ENCODE measurements at regions not wholly inside any gene's neighbourhood (a gene's known extent, or its start where the extent isn't known, plus 50 kb on each side); places are given as distances from the start of the nearest gene placed in this dataset.

DNA sequence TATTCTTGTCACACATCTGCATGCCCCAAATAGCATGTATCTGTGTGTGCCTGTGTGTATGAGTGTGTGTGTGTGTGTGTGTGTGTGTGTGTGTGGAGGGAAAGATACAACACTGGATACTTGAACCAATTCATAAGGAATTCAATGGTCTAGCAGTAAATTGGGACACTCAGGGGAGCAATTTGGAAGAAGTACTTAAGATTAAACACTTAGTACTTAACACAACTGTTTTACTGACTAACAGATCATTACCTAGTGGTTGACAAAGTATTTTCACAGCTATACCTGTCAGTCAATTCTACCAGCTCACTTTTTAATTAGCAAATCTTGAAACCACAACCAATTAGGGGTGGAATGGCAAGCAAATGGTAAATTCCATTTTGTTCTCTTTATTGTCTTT lies 1024.1 kb downstream of the TMEM182 start:
- TF ChIP-seq, protein P1, sequence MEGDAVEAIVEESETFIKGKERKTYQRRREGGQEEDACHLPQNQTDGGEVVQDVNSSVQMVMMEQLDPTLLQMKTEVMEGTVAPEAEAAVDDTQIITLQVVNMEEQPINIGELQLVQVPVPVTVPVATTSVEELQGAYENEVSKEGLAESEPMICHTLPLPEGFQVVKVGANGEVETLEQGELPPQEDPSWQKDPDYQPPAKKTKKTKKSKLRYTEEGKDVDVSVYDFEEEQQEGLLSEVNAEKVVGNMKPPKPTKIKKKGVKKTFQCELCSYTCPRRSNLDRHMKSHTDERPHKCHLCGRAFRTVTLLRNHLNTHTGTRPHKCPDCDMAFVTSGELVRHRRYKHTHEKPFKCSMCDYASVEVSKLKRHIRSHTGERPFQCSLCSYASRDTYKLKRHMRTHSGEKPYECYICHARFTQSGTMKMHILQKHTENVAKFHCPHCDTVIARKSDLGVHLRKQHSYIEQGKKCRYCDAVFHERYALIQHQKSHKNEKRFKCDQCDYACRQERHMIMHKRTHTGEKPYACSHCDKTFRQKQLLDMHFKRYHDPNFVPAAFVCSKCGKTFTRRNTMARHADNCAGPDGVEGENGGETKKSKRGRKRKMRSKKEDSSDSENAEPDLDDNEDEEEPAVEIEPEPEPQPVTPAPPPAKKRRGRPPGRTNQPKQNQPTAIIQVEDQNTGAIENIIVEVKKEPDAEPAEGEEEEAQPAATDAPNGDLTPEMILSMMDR (conservative IDR thresholded peaks at IDR 0.05; ENCODE audit: control insufficient read depth, insufficient read depth, low read depth, low read length) = no peak
- no peak for DNase-seq (ENCODE audit: low read depth)
- no peak overlapping the region for H3K4me3 ChIP-seq (ENCODE audit: control insufficient read depth, low read depth, low read length)

DNA sequence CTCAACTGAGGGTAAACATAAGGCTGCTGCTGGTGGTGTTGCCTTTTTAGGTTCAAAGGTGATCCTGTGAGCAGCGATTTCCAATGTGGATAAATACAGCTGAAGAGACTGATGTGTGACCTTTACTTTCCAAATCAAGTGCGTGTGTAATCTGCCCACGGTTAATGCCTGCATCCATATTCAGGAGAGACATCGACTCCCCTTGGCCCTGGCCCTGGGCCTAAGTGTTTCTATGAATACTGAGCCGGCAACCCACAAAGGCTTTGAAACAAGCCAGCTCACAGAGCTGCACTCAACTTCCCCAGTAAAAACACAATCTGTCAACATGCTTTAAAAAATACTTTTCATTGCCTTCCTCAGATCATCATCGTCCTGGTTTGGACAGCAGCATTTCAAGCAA lies 1026.6 kb downstream of the TMEM182 start:
- TF ChIP-seq, protein P1 (conservative IDR thresholded peaks at IDR 0.05; ENCODE audit: control insufficient read depth, insufficient read depth, low read depth, low read length) = no peak
- DNase-seq (ENCODE audit: low read depth) = no peak
- H3K4me3 ChIP-seq (ENCODE audit: control insufficient read depth, low read depth, low read length) = no peak overlapping the region

DNA sequence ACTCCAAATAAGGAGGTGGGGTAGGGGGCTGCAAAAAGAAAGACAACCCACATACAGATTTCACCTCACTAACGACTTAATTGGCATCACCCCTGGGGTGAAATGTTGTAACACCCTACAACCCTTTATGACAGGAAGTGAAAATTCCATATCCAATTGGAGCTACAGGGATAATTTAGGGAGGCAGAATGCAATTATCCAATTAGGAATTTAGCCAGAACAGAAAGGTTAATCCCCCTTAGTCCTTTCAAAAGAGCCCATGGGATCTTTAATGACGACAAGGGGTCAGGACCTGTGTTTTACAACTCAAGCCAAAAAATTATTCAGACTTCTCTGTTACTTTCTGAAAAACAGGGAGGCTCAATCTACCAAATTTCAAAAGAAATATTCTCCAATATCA lies 1027.1 kb downstream of the TMEM182 start:
- no peak overlapping the region for H3K4me3 ChIP-seq (ENCODE audit: control insufficient read depth, low read depth, low read length)
- no peak for DNase-seq (ENCODE audit: low read depth)
- TF ChIP-seq, protein P1 (conservative IDR thresholded peaks at IDR 0.05; ENCODE audit: control insufficient read depth, insufficient read depth, low read depth, low read length) = no peak

DNA sequence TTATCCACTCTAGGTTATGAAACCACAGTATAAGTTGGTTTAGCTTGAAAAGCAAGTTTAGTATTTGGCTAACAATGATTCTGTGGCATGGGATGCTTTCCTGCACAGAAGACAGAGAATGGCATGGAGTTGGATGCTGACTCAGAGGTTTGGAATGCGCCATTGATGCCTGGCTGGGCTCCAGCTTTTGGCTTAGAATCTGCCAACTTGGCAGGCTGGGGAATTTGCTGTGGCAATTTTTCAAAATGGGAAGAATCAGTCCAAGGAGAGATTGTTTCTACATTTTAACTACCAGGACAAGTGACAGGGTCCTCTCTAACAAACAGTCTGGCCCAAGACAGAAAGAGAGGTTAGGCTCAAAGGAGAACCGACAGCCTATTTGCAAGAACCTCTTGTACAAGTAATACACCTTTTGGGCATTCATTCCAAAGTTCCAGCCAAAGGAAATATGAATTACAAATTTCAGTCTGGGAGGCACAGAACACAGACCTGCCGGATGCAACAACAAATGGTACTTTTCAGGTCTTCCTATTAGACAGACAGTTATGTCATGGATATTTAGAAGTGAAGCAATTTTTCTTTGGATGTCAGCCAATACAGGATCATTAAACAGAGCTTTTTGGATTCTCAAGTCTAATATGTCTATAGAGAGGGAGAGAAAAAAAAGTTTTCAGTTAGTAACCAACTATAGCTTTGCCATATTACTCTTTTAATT lies 1027.7 kb downstream of the TMEM182 start:
- no peak overlapping the region for H3K4me3 ChIP-seq (ENCODE audit: control insufficient read depth, low read depth, low read length)
- TF ChIP-seq, protein P1 (conservative IDR thresholded peaks at IDR 0.05; ENCODE audit: control insufficient read depth, insufficient read depth, low read depth, low read length) = no peak
- DNase-seq (ENCODE audit: low read depth) = peak; percentile 16

DNA sequence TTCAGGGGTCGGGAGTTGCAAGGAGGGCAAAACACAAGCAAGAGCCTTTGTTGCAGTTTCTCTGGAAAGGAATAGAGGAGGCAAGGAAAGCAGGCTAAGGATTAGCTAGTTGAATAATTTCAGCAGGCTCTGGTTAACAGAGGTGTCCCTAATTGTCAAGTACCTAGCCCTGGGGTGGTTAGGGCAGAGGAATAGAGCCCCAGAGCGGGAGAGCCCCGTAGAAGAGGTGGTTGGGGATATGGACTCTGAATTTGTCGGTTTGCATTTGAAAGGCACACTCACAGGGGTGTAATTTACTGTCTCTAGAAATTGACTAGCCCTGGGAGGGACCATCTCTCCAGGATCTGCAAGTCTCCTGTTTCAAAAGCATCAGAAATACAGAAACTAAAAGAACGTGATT lies 1030.2 kb downstream of the TMEM182 start:
- H3K4me3 ChIP-seq (ENCODE audit: control insufficient read depth, low read depth, low read length) = no peak overlapping the region
- no peak for DNase-seq (ENCODE audit: low read depth)
- TF ChIP-seq, protein P1 (conservative IDR thresholded peaks at IDR 0.05; ENCODE audit: control insufficient read depth, insufficient read depth, low read depth, low read length) = no peak

DNA sequence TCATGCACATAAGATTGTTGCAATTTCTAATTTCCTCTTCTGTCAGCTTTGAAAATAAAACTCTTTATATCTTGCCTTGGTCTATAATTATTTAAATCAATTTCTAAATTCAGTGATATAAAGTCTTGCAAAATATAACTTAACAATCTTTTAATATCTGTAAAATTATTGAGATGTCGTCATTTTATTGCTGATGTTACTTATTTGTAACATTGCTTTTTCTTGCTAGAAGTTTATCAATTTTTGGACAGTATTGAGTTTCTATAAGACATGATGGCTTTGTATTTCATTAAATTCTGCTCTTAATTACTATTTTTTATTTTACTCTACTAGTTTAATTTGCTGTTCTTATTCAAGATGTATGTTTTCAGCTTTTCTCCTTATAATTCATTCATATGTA lies 1036.5 kb downstream of the TMEM182 start:
- TF ChIP-seq, protein P1 (conservative IDR thresholded peaks at IDR 0.05; ENCODE audit: control insufficient read depth, insufficient read depth, low read depth, low read length) = no peak
- H3K4me3 ChIP-seq (ENCODE audit: control insufficient read depth, low read depth, low read length) = no peak overlapping the region
- no peak for DNase-seq (ENCODE audit: low read depth)
